ENCODE measurements at regions not wholly inside any gene's neighbourhood (a gene's known extent, or its start where the extent isn't known, plus 50 kb on each side); places are given as distances from the start of the nearest gene placed in this dataset.

DNA sequence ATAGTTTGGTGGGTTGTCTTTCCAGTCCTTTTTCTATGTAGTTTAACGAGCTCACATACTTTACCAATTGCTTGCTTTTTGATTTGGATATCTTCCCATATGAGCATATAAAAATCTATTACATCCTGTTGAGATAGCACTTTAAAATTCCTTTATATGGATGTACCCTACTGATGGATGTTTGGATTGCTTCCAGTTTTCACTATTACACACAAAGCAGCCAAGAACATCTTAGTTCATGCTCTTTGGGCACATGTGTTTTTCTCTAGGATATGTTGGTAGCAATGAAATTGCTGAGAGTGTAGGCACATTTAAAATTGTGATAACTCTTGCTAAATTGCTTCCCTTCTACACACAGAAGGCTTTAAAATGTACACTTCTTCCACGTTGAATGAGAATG is 56.1 kb upstream of the NTRK2 start:
- no peak overlapping the region for H2BK20ac ChIP-seq (ENCODE audit: low read length)
- no peaks in the 10 kb centered on the region for H3K27me3 ChIP-seq (replicated peaks in 1 of 4; ENCODE audit: control insufficient read depth in 3 of 4, extremely low read depth in 1 of 4, insufficient read depth in 3 of 4, low read length in 3 of 4)
- no peaks in the 10 kb centered on the region for H3K79me2 ChIP-seq (ENCODE audit: control insufficient read depth in 1 of 2, insufficient read depth in 2 of 2, low read length in 2 of 2)
- H4K20me1 ChIP-seq (replicated peaks in 1 of 2; ENCODE audit: control insufficient read depth in 1 of 2, insufficient read depth in 2 of 2, low read length in 2 of 2), result no peaks in the 10 kb centered on the region
- H3K56ac ChIP-seq (replicated peaks; ENCODE audit: insufficient read length, low read depth, low read length), result no peak overlapping the region
- TF ChIP-seq CTBP2 (IDR thresholded peaks at IDR 0.05; ENCODE audit: borderline replicate concordance, insufficient read depth, insufficient read length, low read length), result no peak
- TF ChIP-seq BACH1 (IDR thresholded peaks at IDR 0.05; ENCODE audit: low read length), result no peak
- TF ChIP-seq CBX5 (IDR thresholded peaks at IDR 0.05; ENCODE audit: low read depth, low read length), result no peak
- TF ChIP-seq CREB1 (IDR thresholded peaks at IDR 0.05), result no peak
- TF ChIP-seq RXRA (IDR thresholded peaks at IDR 0.05; ENCODE audit: insufficient read depth, low read depth, low read length), result no peak
- no peak for TF ChIP-seq SP2 (IDR thresholded peaks at IDR 0.05; ENCODE audit: low read length)
- TF ChIP-seq CTCF (IDR thresholded peaks at IDR 0.05; ENCODE audit: control extremely low read depth in 1 of 3, insufficient read depth in 1 of 3, low read depth in 1 of 3, low read length in 3 of 3), result no peak
- no peak for TF ChIP-seq ZNF274 (IDR thresholded peaks at IDR 0.05; ENCODE audit: borderline replicate concordance, extremely low read depth, low read length)
- TF ChIP-seq, protein P1, sequence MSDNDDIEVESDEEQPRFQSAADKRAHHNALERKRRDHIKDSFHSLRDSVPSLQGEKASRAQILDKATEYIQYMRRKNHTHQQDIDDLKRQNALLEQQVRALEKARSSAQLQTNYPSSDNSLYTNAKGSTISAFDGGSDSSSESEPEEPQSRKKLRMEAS (IDR thresholded peaks at IDR 0.05), result no peak
- peaks cover 0 to 10% (median 3%) of the 10 kb centered on the region in 4 experiments; a peak in 4 of 7 replicates for H3K4me1 ChIP-seq (replicated peaks in 1 of 4; ENCODE audit: control insufficient read depth in 3 of 4, insufficient read depth in 4 of 4, low read length in 3 of 4)
- 91% methylated on average over 2 of the region's 2 CpGs; no CpG with 5 or more reads in 1 of the 2 experiments for WGBS, 2 experiments (ENCODE audit: extremely low coverage in 1 of 2, insufficient coverage in 1 of 2, insufficient read length in 1 of 2, insufficient replicate concordance in 2 of 2, low coverage in 1 of 2, low lambda C conversion rate in 2 of 2, missing lambda C conversion rate in 1 of 2)
- H2BK15ac ChIP-seq (ENCODE audit: low read length), result no peak overlapping the region
- peaks cover 5 to 8% of the 10 kb centered on the region in 2 experiments for H3K9me3 ChIP-seq (ENCODE audit: insufficient read depth in 2 of 2, low read depth in 1 of 2, low read length in 1 of 2)
- no peaks in the 10 kb centered on the region for H3K23me2 ChIP-seq (ENCODE audit: low read depth, low read length)
- H4K91ac ChIP-seq (replicated peaks; ENCODE audit: insufficient read length, low read length), result no peak overlapping the region
- no peak overlapping the region for H2BK120ac ChIP-seq (replicated peaks; ENCODE audit: low read depth, low read length)
- H3K4me3 ChIP-seq (ENCODE audit: extremely low read depth in 1 of 4, insufficient read depth in 2 of 4, low read depth in 3 of 4, low read length in 4 of 4), result no peak overlapping the region
- DNase-seq (ENCODE audit: low read depth in 1 of 2, low spot score in 2 of 2), result no peak
- no peaks in the 10 kb centered on the region; a peak in 1 of 8 replicates for H3K36me3 ChIP-seq (ENCODE audit: control insufficient read depth in 2 of 4, insufficient read depth in 4 of 4, low read length in 3 of 4)
- no peak overlapping the region for H3K18ac ChIP-seq (ENCODE audit: extremely low read depth, low read length)
- H2BK12ac ChIP-seq (ENCODE audit: low read depth, low read length), result no peak overlapping the region
- no peak overlapping the region for H2AFZ ChIP-seq (ENCODE audit: low read length)
- no peak overlapping the region for H4K5ac ChIP-seq (ENCODE audit: insufficient read length, low read depth, low read length)
- no peak overlapping the region for H3K23ac ChIP-seq (ENCODE audit: insufficient read length)
- H3K9ac ChIP-seq (replicated peaks in 1 of 4; ENCODE audit: extremely low read depth in 1 of 4, low read depth in 3 of 4, low read length in 3 of 4), result no peak overlapping the region
- POLR2A ChIA-PET (ENCODE audit: partially characterized antibody), result no interaction called here
- H3K4ac ChIP-seq (replicated peaks; ENCODE audit: insufficient read length, low read depth, low read length), result no peak overlapping the region
- H3K14ac ChIP-seq (ENCODE audit: insufficient read length), result no peak overlapping the region
- H3K27ac ChIP-seq (ENCODE audit: low read depth, low read length), result no peak overlapping the region
- H3K79me1 ChIP-seq (ENCODE audit: low read depth, low read length), result no peaks in the 10 kb centered on the region
- no peak overlapping the region for H3K4me2 ChIP-seq (ENCODE audit: insufficient read depth in 1 of 2, low read depth in 2 of 2, low read length in 2 of 2)
- no peak overlapping the region for H2BK5ac ChIP-seq (ENCODE audit: low read depth, low read length)
- no peak for FAIRE-seq
- H2AK5ac ChIP-seq (ENCODE audit: low read depth, low read length), result no peak overlapping the region
- H4K8ac ChIP-seq (ENCODE audit: extremely low read depth, insufficient read depth, low read length), result no peak overlapping the region
- CTCF ChIA-PET (ENCODE audit: partially characterized antibody), result no interaction called here

Data from H1 (cell line).